SIG-M5 treated with dmso at 0.1 percent for 504 hours (cell line): ENCODE measurements at regions not wholly inside any gene's neighbourhood (a gene's known extent, or its start where the extent isn't known, plus 50 kb on each side); places are given as distances from the start of the nearest gene placed in this dataset.
"Not testable (repeated sequence)": the region's sequence is repeated elsewhere in the genome, so short reads cannot be mapped to it uniquely, and the experiment has no call there.

ENCODE experiments used
- DNase-seq: peaks from one replicate; lab custom pipeline; 2025; ENCODE audit not compliant: unreplicated experiment; lab: John Stamatoyannopoulos, UW

DNA sequence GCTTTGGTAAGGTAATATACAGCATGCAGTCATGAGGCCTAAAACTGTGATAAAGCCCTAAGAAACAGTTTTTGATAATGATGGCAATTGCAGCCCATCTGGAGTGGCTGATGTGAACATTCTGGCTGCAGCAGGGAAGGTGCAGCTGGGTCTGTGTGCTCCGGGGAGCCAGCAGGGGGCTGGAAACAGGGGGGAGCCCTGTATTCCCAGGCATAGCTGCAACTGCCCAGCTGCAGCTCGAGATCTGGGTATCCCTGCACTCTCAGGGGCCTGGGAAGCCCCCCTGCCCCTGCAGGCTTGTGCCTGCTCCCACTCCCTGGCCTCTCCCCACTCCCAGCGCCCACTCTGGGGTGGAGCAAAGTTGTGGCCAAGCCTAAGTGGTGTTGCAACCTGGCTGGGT, 95.6 kb downstream of the RRAGB start:
- no peak for DNase-seq

GRCh38 chrX:55815546-55815945, 98.0 kb downstream of the RRAGB start:
- DNase-seq, result no peak

DNA sequence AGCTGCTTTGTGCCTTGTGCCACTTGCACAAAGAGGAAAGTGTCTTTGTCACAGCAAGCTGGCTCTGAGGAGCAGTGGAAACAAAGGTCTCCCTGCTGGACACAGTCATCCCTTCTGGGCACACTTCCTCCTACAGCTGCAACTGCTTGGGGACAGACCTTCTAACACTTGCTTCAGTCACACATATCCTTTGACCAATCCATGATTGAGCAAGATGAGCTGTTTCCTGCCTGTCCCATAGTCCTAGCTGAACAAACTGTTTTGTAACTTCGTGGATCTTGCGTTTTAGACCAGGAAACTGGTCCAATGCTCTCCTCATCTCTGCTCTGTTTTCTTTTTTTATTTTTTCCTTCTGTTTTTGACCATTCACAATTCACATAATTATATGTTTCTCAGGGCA, 98.5 kb downstream of the RRAGB start:
- DNase-seq, result no peak

- DNase-seq, result no peak
Observed at GRCh38 chrX:55818673-55819375, 101.3 kb downstream of the RRAGB start.

- no peak for DNase-seq
Observed at GRCh38 chrX:55839485-55839884, 121.9 kb downstream of the RRAGB start.

DNA sequence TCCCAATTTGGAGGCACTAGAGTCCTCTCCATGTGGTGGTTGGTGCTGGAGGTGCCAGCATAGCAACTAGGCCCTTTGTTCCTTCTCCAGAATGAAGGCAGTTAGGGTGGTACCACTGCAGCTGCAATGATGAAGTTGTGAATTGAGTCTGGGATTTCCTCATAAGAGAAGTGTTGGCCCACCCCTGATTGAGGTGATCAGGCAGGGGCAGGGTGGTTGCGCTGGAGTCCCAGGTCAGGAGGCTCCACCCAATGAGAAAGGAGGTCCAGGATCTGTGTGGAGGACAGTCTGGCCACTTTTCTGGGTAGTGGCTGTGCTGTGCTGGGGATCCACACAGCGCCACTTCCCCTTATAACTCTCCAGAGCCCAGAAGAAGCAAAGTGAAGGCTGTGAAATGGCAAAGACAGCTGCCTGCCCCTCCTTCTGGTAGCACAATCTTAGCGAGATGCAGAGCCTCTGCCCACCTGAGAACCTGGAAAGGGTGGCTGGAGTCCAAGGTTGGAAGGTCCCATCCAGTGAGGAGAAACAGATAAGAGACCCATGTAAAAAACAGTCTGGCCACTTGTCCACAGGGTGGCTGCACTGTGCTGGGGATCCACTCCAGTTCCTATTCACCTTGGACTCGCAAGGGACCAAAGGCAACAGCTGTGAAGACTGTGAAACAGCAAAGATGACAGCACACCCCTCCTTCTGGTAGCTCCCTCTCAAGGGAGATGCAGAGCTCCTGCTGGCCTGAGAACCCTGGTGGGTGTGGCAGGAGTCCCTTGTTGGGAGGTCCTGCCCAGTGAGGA, 124.6 kb downstream of the RRAGB start:
- no peak for DNase-seq

DNA sequence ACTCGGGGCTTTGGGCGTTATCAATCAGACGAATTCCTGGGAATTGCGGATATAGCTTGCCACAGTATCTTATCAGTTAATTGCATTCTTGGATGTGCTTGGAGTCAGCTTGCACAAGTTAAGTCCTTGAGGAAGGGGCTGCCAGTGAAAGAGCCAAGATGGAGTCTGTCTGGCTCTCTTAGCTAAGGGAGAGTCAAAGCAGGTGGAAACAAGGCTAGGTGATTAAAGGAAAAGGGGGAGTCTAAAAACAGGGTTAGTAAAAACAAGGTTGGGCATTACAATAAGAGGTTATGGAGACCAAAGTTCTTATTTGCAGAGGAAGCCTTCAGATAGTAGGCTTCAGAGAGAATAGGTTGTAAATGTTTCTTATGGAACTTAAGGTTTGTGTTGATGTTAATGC, 149.2 kb downstream of the RRAGB start:
- DNase-seq, result not testable (repeated sequence)

DNA sequence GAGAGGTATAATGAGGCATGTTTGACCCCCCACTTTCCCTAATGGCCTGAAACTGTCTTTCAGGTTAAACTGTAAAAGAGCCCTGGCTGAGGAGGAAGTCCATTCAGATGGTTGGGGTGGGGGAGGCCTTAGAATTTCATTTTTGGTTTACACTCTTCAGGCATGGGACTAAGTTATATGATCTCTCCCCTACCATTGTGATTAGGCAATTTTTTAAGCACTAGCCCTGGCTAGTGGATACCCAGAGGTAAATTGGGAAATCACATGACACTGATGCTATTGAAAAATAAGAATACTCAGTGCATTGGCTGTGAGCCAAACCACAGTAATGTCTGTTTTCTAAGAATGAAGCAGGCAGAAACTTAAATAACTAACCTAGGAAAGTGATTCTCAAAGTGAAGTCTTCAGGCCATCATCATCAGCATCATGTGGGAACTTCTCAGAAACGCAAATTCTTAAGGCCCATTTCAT, 149.7 kb downstream of the RRAGB start:
- no peak for DNase-seq

DNA sequence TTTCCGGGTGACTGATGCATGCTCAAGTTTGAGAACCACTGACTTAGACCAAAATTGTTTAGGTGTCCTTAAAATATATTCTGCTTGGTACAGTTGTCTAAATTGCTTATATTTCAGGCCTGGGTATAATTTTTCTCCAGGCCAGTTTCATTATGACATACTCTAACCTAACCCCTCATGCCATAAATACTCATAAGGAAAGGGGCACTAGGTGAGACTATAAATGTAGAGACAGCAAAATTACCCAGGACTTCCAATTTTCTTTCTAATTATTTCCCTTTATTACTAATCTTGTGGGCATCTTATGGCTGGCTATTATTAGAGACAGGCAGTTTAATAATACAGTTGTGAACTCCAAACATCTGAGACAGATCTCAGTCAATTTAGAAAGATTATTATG, 150.2 kb downstream of the RRAGB start:
- DNase-seq, result no peak

GRCh38 chrX:55874807-55875206, 157.3 kb downstream of the RRAGB start:
- no peak for DNase-seq

- not testable (repeated sequence) for DNase-seq
Observed at GRCh38 chrX:55883541-55883940, 166.0 kb downstream of the RRAGB start.

GRCh38 chrX:55907968-55908607, 190.5 kb downstream of the RRAGB start:
- DNase-seq, result peak; percentile 24

DNA sequence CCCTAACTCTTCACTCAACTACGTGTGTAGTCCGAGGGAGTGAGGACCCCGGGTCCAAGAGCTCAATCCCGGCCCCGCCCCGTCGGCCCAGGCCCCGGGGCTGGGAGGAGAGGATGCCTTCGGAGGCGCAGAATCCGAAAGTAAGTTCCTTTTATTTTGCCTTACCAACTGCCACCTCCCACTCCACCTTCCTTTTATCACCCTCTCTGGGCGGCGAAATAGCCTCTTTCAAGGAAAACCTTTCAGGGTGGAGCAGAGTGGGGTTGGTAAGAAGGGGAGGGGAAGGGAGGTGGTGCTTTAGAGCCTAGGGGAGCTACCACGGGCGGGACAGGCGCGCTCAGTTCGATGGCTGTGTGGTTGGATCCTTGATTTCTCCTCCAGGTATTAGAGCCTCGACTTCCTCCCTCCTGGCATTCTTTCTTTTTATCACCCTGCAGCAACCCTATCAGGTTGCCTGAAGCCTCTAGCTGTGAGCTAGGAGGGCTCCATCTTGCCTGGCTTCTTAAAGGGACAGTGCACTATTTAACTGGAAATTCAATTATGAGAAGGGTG, 191.2 kb downstream of the RRAGB start:
- no peak for DNase-seq

DNA sequence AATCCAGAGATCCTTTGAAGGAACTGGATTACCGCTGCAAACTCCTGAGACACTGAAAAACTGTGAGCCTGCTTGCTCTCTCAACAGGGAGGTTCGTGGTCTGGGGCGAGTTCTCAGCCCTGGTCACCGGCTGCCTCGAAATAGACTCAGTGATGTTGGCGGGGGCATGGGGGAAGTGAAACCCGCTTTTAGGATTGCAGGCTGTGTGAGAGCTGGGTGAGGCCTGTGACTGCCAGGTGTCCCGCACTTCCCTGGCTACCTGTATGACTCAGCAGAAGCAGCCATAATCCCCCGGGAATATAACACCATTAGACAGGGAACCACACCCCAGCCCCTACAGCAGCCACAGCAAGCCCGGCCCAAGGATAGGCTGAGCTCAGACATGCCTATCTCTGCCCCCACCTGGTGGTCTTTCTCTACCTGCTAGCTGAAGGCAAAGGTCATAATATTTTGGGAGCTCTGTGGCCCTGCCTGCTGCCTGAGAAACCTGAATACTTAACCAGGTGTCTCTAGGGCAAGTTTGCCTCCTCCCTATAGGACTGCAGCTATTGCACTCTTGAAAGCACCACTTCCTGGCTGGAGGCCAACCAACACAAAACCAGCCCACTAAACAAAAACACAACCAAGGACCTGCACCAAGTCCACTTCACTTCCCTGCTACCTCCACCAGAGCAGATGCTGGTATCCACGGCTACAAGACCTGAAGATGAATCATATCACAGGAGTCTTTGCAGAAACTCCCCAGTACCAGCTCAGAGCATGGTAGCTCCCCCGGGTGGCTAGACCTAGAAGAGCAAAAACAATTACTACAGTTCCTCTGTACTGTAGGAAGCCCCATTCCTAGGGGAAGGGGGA, 202.0 kb downstream of the RRAGB start:
- no peak for DNase-seq

DNA sequence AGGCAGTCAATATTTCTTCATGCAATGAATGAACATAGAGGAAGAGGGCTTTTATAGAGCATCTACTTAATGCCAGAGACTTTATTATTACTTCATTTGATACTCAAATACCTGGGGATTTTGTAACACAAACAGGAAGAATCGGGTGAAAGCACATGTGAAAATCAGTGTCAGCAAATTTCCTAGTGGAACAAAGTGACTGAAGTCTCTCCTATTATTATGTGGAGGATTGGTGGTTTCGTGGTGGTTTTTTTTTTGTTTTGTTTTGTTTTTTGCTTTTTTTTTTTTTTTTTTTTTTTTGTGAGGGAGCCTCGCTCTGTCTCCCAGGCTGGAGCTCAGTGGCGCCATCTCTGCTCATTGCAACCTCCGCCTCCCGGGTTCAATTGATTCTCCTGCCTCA, 207.0 kb downstream of the RRAGB start:
- no peak for DNase-seq

GRCh38 chrX:55928529-55928928, 211.0 kb downstream of the RRAGB start:
- DNase-seq, result not testable (repeated sequence)
